Fibroblast of lung (primary cell): ENCODE measurements at regions not wholly inside any gene's neighbourhood (a gene's known extent, or its start where the extent isn't known, plus 50 kb on each side); places are given as distances from the start of the nearest gene placed in this dataset.

ENCODE experiments used
- DNase-seq, 2 donors: peaks; one replicate each; pipeline versions ENCODE4 v3.0.0 to v3.0.0-alpha.2; 2010; ENCODE audit warnings: low read depth in 2 of 2
- H2AFZ ChIP-seq: 2 replicates; pipeline ENCODE4 v1.5.1; 2012; ENCODE audit warnings: low read length, control low read depth, inconsistent platforms
- H3K27ac ChIP-seq: 2 replicates; pipeline ENCODE4 v1.5.1; 2011; ENCODE audit warnings: low read length, control low read depth; ENCODE audit not compliant: insufficient read depth
- H3K27me3 ChIP-seq: 2 replicates; pipeline ENCODE4 v1.5.1; 2011; ENCODE audit warnings: mild to moderate bottlenecking, low read length; ENCODE audit not compliant: control insufficient read depth, insufficient read depth
- H3K36me3 ChIP-seq: 2 replicates; pipeline ENCODE4 v1.5.1; 2011; ENCODE audit warnings: low read length; ENCODE audit not compliant: control insufficient read depth, insufficient read depth
- H3K4me1 ChIP-seq: 2 replicates; pipeline ENCODE4 v1.5.1; 2011; ENCODE audit warnings: low read length; ENCODE audit not compliant: control insufficient read depth, insufficient read depth; ENCODE audit errors: extremely low read depth
- H3K4me2 ChIP-seq: 2 replicates; pipeline ENCODE4 v1.5.1; 2011; ENCODE audit warnings: low read length, control low read depth; ENCODE audit not compliant: insufficient read depth; ENCODE audit errors: extremely low read depth
- H3K4me3 ChIP-seq, 4 experiments: fragments of 200-600 bp in 1 of 4; sonication (generic) in 1 of 4; replicated peaks in 1 of 4; 2 replicates each; pipeline ENCODE4 v1.5.1; 2011 to 2016; ENCODE audit warnings: low read length in 4 of 4, low read depth in 3 of 4, mild to moderate bottlenecking in 3 of 4, control low read depth in 2 of 4, inconsistent platforms in 1 of 4, mixed read lengths in 1 of 4; ENCODE audit not compliant: insufficient read depth in 1 of 4; ENCODE audit errors: control extremely low read depth in 1 of 4
- H3K79me2 ChIP-seq: 2 replicates; pipeline ENCODE4 v1.5.1; 2012; ENCODE audit warnings: mild to moderate bottlenecking, low read length, inconsistent platforms; ENCODE audit not compliant: control insufficient read depth, insufficient read depth
- H3K9ac ChIP-seq: 2 replicates; pipeline ENCODE4 v1.5.1; 2011; ENCODE audit warnings: mild to moderate bottlenecking, low read length, control low read depth; ENCODE audit not compliant: insufficient read depth
- H3K9me3 ChIP-seq: 2 replicates; pipeline ENCODE4 v1.5.1; 2012; ENCODE audit warnings: low read depth, low read length; ENCODE audit not compliant: control insufficient read depth, insufficient read depth
- H4K20me1 ChIP-seq: 2 replicates; pipeline ENCODE4 v1.5.1; 2011; ENCODE audit warnings: low read length; ENCODE audit not compliant: control insufficient read depth, insufficient read depth; ENCODE audit errors: extremely low read depth
- EZH2 ChIP-seq: IDR thresholded peaks from 2 replicates; pipeline ENCODE4 v1.5.1; 2012; ENCODE audit warnings: low read length, control low read depth, mild to moderate bottlenecking; ENCODE audit errors: missing control alignments
- TF ChIP-seq, protein P1 (sequence below), 2 donors: IDR thresholded peaks in 1 of 2; conservative IDR thresholded peaks in 1 of 2; 1 replicate in 1 of 2; 2 replicates in 1 of 2; pipeline ENCODE4 v1.5.1; 2011 to 2012; ENCODE audit warnings: low read length in 2 of 2, control low read depth in 1 of 2, inconsistent platforms in 1 of 2, low read depth in 1 of 2, mild to moderate bottlenecking in 1 of 2

DNA sequence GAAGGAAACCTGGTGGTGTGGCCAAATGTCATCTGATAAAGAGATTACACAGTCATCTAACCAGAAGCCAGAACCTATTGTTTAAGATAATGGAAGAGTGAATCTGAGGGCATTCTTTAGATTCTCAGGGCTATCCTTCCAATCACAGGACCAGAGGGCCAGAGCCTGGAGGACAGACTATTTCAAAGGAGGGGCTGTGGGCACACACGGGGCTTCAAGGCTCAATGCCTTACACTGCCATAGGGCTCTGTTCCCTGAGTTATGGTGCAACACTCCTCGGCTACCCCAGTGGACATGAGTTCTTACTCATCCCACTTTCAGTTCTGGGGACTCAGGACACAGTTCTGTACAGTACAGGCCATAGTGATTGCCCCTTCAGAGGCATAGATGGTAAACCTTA, 343.9 kb upstream of the ALCAM start:
- Histone ChIP-seq H3K79me2 (no peaks in the 10 kb centered on the region), H3K27ac (no peak overlapping the region), H3K4me2 (no peak overlapping the region), H4K20me1 (no peaks in the 10 kb centered on the region), H3K9me3 (no peaks in the 10 kb centered on the region), H3K27me3 (no peaks in the 10 kb centered on the region), H3K4me1 (no peaks in the 10 kb centered on the region), H2AFZ (no peak overlapping the region), H3K4me3 (no peak overlapping the region), H3K36me3 (no peaks in the 10 kb centered on the region), H3K9ac (no peak overlapping the region)
- TF ChIP-seq EZH2: no peak
- TF ChIP-seq, protein P1, sequence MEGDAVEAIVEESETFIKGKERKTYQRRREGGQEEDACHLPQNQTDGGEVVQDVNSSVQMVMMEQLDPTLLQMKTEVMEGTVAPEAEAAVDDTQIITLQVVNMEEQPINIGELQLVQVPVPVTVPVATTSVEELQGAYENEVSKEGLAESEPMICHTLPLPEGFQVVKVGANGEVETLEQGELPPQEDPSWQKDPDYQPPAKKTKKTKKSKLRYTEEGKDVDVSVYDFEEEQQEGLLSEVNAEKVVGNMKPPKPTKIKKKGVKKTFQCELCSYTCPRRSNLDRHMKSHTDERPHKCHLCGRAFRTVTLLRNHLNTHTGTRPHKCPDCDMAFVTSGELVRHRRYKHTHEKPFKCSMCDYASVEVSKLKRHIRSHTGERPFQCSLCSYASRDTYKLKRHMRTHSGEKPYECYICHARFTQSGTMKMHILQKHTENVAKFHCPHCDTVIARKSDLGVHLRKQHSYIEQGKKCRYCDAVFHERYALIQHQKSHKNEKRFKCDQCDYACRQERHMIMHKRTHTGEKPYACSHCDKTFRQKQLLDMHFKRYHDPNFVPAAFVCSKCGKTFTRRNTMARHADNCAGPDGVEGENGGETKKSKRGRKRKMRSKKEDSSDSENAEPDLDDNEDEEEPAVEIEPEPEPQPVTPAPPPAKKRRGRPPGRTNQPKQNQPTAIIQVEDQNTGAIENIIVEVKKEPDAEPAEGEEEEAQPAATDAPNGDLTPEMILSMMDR (conservative IDR thresholded peaks at IDR 0.05 in 1 of 2, IDR thresholded peaks at IDR 0.05 in 1 of 2; ENCODE audit: low read depth in 1 of 2, low read length in 2 of 2): no peak
- no peak for DNase-seq

DNA sequence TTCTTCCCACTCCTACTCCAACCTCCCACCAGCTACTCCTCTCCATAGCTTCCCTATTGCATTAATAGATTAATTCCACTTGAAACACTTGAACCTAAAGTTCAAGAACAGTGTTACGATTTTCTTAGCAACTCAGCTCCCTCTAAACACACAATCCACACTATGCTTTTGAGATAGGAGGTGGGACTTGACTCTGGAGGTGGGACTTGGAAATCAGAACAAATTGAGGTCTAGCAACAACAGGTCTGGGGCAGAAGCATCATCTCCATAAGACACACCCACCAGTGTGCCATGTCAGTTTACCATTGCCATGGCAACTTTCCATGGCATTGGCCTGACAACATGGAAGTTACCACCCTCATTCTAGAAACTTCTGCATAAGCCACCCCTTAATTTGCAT, 336.5 kb upstream of the ALCAM start:
- Histone ChIP-seq H4K20me1 (no peaks in the 10 kb centered on the region), H3K9me3 (no peaks in the 10 kb centered on the region), H3K36me3 (no peaks in the 10 kb centered on the region), H3K27me3 (no peaks in the 10 kb centered on the region), H3K79me2 (no peaks in the 10 kb centered on the region), H3K4me1 (no peaks in the 10 kb centered on the region), H3K27ac (no peak overlapping the region), H3K4me2 (no peak overlapping the region), H3K4me3 (no peak overlapping the region), H3K9ac (no peak overlapping the region), H2AFZ (no peak overlapping the region)
- TF ChIP-seq, protein P1 (conservative IDR thresholded peaks at IDR 0.05 in 1 of 2, IDR thresholded peaks at IDR 0.05 in 1 of 2; ENCODE audit: low read depth in 1 of 2, low read length in 2 of 2): no peak
- TF ChIP-seq EZH2: no peak
- DNase-seq: no peak

DNA sequence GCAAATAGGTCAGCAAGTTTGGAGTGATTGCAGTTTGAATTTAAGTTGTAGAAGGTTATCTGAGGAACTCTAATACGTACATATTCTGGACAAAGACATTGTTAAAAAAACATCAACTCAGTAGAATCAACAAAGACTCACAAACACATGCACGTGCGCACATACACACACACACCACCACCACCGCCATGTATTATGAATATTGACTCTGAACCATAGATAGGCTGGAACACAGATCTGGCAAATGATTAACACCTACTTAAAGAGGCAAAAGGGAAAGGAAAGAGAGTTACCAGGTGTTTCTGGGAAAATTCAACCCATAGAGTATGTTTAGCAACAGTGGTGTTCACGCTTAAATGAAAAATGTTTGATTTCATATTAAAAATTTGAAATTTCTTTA, 334.2 kb upstream of the ALCAM start:
- no peaks in the 10 kb centered on the region for H3K9me3 ChIP-seq
- no peak overlapping the region for H3K9ac ChIP-seq
- H3K4me3 ChIP-seq: no peak overlapping the region
- H4K20me1 ChIP-seq: no peaks in the 10 kb centered on the region
- H3K4me1 ChIP-seq: no peaks in the 10 kb centered on the region
- DNase-seq: no peak
- H3K79me2 ChIP-seq: no peaks in the 10 kb centered on the region
- TF ChIP-seq, protein P1 (conservative IDR thresholded peaks at IDR 0.05 in 1 of 2, IDR thresholded peaks at IDR 0.05 in 1 of 2; ENCODE audit: low read depth in 1 of 2, low read length in 2 of 2): no peak
- no peak overlapping the region for H3K27ac ChIP-seq
- H3K4me2 ChIP-seq: no peak overlapping the region
- no peaks in the 10 kb centered on the region for H3K27me3 ChIP-seq
- H2AFZ ChIP-seq: no peak overlapping the region
- H3K36me3 ChIP-seq: no peaks in the 10 kb centered on the region
